ENCODE measurements at regions not wholly inside any gene's neighbourhood (a gene's known extent, or its start where the extent isn't known, plus 50 kb on each side); places are given as distances from the start of the nearest gene placed in this dataset.
"Not testable (repeated sequence)": the region's sequence is repeated elsewhere in the genome, so short reads cannot be mapped to it uniquely, and the experiment has no call there.

- DNase-seq: no peak
Observed at GRCh38 chr3:105077060-105077822, 289.5 kb upstream of the ALCAM start.

- no peak for DNase-seq
Observed at GRCh38 chr3:105083945-105084344, 282.8 kb upstream of the ALCAM start.

GRCh38 chr3:105085506-105085905 is 281.2 kb upstream of the ALCAM start:
- DNase-seq: no peak

DNA sequence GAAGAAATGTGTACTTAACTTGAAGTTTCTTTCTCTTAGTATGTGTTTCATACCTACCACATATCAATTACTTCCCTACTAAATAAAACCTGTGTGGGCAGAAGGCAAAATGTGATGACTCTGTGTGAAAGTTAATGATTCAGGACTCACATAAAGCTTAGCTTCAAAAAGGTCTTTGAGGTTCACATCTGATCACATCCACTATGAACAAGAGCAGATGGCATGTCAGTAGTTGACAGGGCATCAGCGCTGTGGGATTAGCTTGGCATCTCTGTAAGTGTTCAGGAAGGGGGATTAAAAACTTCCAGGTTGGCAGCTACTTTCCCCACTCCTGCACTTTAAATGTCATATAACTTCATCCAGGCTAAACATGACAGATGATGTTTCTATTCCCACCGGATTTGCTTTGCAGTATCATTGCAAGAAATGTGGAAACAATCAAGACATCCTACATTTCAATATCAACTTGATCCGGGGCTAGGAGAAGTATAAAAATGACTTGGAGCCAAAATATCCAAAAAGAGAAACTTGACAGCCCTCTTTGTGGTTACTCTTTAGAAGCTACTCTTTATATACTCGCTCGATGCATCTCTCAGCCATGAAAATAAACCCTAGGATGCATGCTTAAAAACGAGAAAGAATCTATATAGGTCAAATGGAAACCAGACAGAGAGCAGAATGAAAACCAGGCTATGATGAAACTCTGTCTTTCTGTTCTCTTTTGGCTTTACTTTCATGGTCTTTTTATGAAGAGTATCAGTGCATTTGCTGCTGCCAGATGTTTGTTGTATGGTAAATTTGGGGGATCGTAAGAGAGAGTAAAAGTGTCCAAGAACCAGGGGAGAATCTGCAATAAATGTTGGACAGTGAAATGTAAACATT is 273.1 kb upstream of the ALCAM start:
- no peak for DNase-seq

DNA sequence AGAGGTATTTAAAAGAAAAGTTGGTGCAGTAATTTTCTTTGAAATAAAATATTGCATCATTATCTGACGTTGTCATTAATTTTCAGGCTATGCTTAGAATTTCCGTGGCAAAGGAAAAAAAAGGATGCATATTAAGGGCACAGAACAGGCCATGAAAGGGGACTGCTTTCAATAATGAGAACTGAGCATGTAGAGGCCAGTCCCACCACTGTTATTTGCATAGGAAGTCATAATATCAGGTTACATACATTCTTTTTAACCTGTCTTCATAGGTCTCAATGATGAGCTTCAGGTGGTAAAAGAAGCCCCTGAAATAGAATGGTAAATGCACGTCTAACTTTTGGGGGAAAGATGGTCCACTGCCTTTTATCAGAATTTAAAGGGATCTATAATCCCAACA is 272.1 kb upstream of the ALCAM start:
- no peak for DNase-seq

GRCh38 chr3:105096071-105096470 is 270.6 kb upstream of the ALCAM start:
- no peak for DNase-seq

DNA sequence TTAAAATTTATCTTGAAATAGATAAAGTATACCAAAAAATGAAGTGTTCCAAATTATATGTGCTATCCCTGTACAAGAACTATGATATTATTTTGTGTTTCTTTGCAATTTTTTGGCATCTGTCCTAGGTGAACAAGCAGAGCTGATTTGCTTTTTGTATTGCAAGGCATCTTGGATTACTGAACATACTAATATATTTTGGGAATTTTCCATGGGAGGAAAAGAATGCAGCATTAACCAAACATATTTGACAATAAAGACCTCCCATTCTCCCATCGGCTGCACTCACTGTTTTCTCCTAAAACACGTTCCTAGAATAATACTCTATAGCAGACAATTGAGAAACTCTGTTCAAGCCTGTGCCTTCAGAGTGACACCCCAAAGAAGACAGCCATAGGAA is 265.1 kb upstream of the ALCAM start:
- no peak for DNase-seq

GRCh38 chr3:105103139-105103538 is 263.6 kb upstream of the ALCAM start:
- DNase-seq: no peak

GRCh38 chr3:105108823-105109222 is 257.9 kb upstream of the ALCAM start:
- DNase-seq: no peak

GRCh38 chr3:105118905-105119304 is 247.8 kb upstream of the ALCAM start:
- DNase-seq: no peak

DNA sequence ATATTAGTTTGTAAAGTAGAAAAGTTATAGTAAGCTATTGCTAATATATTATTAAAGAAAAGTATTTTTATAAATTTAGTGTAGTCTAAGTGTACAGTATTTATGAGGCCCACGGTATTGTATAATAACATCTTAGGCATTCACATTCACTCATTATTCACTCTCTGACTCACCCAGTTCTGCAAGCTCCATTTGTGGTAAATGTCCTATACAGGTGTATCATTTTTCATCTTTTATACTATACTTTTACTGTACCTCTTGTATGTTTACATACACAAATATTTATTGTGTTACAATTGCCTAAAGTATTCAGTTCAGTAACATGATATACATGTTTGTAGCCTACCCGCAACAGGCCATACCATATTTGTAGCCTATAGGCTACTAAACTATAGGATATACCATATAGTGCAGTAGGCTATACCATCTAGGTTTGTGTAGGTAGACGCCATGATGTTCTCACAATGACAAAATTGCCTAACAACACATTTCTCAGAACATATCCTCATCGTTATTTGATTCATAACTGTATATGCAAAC is 246.8 kb upstream of the ALCAM start:
- DNase-seq: no peak

GRCh38 chr3:105130911-105131310 is 235.8 kb upstream of the ALCAM start:
- no peak for DNase-seq

GRCh38 chr3:105137911-105138310 is 228.8 kb upstream of the ALCAM start:
- no peak for DNase-seq

DNA sequence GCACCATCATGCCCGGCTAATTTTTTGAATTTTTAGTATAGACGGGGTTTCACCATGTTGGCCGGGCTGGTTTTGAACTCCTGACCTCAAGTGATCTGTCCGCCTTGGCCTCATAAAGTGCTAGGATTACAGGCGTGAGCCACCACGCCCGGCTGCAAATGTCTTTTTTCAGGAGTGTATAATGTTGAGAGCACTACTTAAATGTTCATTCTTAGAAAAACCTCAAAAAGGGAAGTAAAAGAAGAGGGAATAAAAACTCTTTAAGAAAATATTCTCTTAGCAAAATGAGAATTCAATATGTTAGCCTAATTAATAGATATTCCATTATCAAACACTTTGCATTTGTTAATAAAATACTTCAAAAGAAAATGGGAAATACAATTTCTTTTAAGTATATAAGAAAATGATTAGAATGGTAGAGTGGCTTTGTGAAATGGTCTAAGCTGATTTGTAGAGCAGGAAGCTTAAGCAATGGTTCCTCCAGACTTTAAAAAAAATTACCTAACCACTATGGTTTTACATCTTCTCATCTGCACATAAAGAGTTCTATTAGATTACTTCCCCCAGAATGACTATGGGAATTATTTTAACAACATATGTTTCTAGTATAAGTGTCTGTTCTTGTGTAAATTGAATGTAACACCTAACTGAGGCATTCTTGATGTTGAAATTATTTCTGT is 226.7 kb upstream of the ALCAM start:
- DNase-seq: no peak

DNA sequence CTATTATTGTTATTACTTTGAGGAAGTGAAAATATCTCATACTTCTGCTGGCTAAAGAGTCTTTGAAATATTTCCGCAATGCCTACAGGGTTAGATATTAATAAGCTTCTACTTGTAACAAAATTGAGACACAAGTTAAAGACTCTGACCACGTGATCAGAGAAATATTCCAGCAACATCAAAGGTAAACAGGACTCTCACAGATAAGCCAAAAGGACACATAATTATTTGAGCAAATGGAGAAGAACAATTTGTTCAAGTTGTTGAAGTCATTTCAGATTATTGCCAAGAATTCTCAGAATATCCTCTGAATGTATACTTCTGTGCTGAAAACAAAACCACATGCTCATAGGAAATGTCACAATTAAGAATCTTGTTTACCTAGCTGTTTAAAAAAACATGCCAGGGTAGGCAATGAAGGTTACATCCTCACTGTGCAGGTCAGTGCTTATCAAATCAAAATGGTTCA is 225.8 kb upstream of the ALCAM start:
- DNase-seq: no peak

- DNase-seq: no peak
Observed at GRCh38 chr3:105144837-105145236, 221.9 kb upstream of the ALCAM start.

DNA sequence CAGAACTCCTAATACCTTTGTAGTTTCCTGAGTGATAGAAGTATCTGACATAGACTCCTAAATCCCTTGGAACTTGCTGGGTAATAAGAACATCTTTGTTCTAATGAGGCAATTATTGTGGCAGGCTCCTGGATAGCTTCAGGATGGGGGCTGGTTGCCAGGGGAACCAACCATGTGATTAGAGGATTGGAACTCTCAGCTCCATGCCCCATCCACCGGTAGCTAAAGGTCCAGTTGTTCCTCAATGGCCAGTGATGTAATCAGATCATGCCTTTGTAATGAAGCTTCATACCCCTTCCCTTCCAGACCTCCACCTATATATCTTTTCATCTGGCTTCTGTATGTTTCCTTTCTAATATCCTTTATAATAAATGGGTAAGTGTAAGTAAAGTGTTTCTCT is 221.2 kb upstream of the ALCAM start:
- peak in 2 of 56 donors; percentile 9 to 13 for DNase-seq

DNA sequence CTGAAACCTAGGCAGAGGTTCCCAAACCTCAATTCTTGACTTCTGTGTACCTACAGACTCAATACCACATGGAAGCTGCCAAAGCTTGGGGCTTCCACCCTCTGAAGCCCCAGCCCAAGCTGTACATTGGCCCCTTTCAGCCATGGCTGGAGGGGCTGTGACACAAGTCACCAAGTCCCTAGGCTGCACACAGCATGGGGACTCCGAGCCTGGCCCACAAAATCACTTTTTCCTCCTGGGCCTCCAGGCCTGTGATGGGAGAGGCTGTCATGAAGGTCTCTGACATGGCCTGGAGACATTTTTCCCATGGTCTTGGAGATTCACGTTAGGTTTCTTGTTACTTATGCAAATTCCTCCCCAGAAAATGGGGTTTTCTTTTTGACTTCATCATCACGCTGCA is 217.5 kb upstream of the ALCAM start:
- not testable (repeated sequence) for DNase-seq

DNA sequence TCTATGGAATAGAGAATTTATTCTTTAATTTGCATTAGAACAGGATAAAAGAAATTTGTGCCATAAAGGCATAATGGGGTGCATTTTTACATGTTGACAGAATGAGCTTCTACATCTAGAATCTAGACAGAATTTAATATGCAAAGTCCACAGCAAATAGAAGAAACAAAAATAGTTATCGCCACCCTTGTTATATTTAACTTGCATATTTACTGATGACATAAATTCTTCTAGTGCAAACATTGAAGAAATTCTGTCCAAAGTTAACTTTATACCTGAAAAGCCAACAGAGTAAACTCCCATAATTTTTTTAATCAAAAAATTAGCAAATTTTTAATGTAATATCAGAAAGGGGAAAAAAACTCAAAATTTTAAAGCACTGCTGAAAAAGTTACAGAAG is 213.7 kb upstream of the ALCAM start:
- DNase-seq: no peak

- DNase-seq: no peak
Observed at GRCh38 chr3:105154692-105155091, 212.0 kb upstream of the ALCAM start.

DNA sequence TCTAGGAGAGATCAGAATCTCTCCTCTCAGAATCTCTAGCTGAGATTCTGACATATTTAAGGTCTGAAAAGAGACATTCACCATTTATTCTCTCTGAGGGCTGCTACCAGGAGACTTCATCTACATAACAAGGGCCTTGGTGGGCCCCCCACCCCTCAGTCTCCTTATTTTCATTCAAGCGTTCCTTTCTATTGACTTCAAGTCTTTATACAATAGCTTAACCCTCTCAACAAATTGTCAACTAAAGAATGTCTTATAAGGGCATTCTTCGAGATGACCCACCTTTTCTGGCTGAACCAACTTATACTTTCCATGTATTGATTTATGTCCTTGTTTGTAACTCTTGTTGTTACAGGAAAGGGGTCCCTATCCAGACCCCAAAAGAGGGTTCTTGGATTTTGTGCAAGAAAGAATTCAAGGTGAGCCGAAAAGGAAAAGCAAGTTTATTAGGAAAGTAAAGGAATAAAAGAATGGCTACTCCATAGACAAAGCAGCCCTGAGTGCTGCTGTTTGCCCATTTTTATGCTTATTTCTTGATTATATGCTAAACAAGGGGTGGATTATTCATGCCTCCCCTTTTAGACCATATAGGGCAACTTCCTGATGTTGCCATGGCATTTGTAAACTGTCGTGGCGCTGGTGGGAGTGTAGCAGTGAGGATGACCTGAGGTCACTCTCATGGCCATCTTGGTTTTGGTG is 209.5 kb upstream of the ALCAM start:
- DNase-seq: no peak

Measured in amygdala (tissue), 56 donors.